Muscle layer of colon (tissue), 2 donors: ENCODE measurements at regions not wholly inside any gene's neighbourhood (a gene's known extent, or its start where the extent isn't known, plus 50 kb on each side); places are given as distances from the start of the nearest gene placed in this dataset.

Source experiments
- H3K27ac ChIP-seq: one replicate; pipeline ENCODE4 v1.7.0; 2013; ENCODE audit warnings: low read depth, mild to moderate bottlenecking, low read length, moderate library complexity
- H3K27me3 ChIP-seq, 2 donors: one replicate each; pipeline ENCODE4 v1.7.0; 2013; ENCODE audit warnings: low read length in 2 of 2, mild to moderate bottlenecking in 2 of 2; ENCODE audit not compliant: insufficient read depth in 2 of 2, control insufficient read depth in 1 of 2
- H3K36me3 ChIP-seq: one replicate; pipeline ENCODE4 v1.7.0; 2013; ENCODE audit warnings: mild to moderate bottlenecking, low read length; ENCODE audit not compliant: insufficient read depth
- H3K4me1 ChIP-seq: one replicate; pipeline ENCODE4 v1.7.0; 2013; ENCODE audit warnings: mild to moderate bottlenecking, low read length; ENCODE audit not compliant: insufficient read depth
- H3K4me3 ChIP-seq, 2 donors: one replicate each; pipeline ENCODE4 v1.7.0; 2013; ENCODE audit warnings: low read length in 2 of 2, low read depth in 1 of 2, mild to moderate bottlenecking in 1 of 2, moderate library complexity in 1 of 2
- H3K9ac ChIP-seq: one replicate; pipeline ENCODE4 v1.7.0; 2013; ENCODE audit warnings: low read length
- H3K9me3 ChIP-seq: one replicate; pipeline ENCODE4 v1.7.0; 2013; ENCODE audit warnings: mild to moderate bottlenecking, low read length
- donor health status: abdominal sarcoma.
- donor health status: Adenocarcinoma of cecum.

DNA sequence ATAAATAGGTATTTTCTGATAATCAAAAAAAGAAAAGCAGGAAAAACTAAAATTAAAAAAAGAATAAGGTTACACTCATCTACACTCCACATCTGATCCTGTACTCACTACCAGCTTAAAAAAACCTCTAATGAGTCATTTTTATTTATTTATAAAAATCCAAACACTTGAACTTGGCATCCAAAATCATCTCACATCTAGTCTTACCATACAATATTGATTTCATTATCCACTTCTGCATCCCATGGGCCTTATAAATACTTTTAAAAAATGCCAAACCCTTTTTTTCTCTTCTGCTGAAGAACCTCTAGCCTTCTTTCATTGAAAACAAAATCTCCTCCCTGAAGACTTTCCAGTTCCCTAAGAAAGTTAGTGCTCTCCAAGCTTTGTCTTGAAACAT is 109.7 kb downstream of the TMTC3 start:
- Histone ChIP-seq H3K4me1 (peaks cover 21% of the 10 kb centered on the region), H3K4me3 (no peak overlapping the region), H3K9ac (no peak overlapping the region), H3K27ac (no peak overlapping the region), H3K27me3 (no peaks in the 10 kb centered on the region), H3K9me3 (no peaks in the 10 kb centered on the region), H3K36me3 (no peaks in the 10 kb centered on the region)

DNA sequence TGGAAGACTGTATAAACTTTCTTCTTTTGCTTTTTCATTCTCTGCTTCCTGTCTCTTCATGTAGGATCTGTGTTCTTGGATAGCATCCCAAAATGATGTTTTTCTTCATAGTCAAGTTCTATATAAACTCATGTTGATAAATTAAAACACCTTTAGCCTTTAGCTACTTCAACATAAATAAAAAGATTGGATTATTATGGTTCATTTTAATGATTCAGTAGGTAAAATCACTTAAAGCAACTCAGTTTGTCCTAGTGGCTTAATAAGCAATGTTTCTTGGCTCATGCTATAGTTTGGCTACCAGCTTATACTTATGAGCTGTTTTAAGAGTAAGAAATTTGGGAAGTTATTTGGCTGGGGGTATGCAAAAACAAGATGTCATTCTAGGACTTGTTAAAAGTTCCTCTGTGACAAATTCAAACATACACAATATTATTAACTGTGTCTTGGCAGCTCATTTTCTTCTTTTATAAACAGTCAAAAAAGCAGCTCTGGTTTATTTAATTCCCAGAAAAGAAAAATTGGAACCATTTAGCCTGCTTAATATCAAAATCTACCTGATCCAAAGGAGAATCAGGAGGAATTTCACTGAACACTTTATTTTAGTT is 111.4 kb downstream of the TMTC3 start:
- Histone ChIP-seq H3K27me3 (no peaks in the 10 kb centered on the region), H3K4me1 (peaks cover 23% of the 10 kb centered on the region), H3K36me3 (no peaks in the 10 kb centered on the region), H3K9ac (no peak overlapping the region), H3K27ac (peak overlapping the region; percentile 73), H3K4me3 (no peak overlapping the region), H3K9me3 (no peaks in the 10 kb centered on the region)

GRCh38 chr12:88255224-88255623 is 113.1 kb downstream of the TMTC3 start:
- H3K4me1 ChIP-seq: peaks cover 26% of the 10 kb centered on the region
- no peaks in the 10 kb centered on the region for H3K9me3 ChIP-seq
- no peaks in the 10 kb centered on the region for H3K27me3 ChIP-seq
- no peak overlapping the region for H3K27ac ChIP-seq
- H3K9ac ChIP-seq: no peak overlapping the region
- no peak overlapping the region for H3K4me3 ChIP-seq
- no peaks in the 10 kb centered on the region for H3K36me3 ChIP-seq

DNA sequence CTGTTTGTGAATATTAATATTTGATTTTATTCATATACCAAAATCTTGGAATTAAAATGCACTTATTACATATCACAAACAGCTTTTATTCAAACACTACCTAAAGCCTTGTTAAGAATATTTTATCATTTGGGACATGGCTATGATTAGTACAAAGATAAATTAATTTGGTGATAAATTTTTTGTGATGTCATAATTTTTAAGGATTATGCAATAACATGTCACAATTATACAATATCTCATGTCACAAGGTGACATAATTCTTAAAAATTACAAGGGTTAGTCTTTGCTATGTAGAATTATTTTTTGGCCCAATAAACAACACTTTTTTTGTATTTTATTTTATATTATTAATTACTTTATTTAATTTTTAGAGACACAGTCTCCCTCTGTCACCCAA is 113.7 kb downstream of the TMTC3 start:
- no peaks in the 10 kb centered on the region for H3K27me3 ChIP-seq
- H3K36me3 ChIP-seq: no peaks in the 10 kb centered on the region
- no peaks in the 10 kb centered on the region for H3K9me3 ChIP-seq
- H3K4me1 ChIP-seq: peaks cover 26% of the 10 kb centered on the region
- H3K27ac ChIP-seq: no peak overlapping the region
- H3K4me3 ChIP-seq: no peak overlapping the region
- no peak overlapping the region for H3K9ac ChIP-seq

- H3K27me3 ChIP-seq: no peaks in the 10 kb centered on the region
- peak overlapping the region; percentile 58 for H3K27ac ChIP-seq
- no peaks in the 10 kb centered on the region for H3K36me3 ChIP-seq
- no peak overlapping the region for H3K4me3 ChIP-seq
- no peaks in the 10 kb centered on the region for H3K9me3 ChIP-seq
- H3K9ac ChIP-seq: no peak overlapping the region
- peaks cover 13% of the 10 kb centered on the region for H3K4me1 ChIP-seq
Measured at GRCh38 chr12:88258396-88258795, 116.3 kb downstream of the TMTC3 start.

GRCh38 chr12:88266806-88267360 is 124.8 kb downstream of the TMTC3 start:
- H3K36me3 ChIP-seq: no peaks in the 10 kb centered on the region
- no peaks in the 10 kb centered on the region for H3K9me3 ChIP-seq
- peaks cover 14% of the 10 kb centered on the region for H3K4me1 ChIP-seq
- H3K9ac ChIP-seq: no peak overlapping the region
- H3K27ac ChIP-seq: peak overlapping the region; percentile 22
- no peak overlapping the region for H3K4me3 ChIP-seq
- H3K27me3 ChIP-seq: no peaks in the 10 kb centered on the region

DNA sequence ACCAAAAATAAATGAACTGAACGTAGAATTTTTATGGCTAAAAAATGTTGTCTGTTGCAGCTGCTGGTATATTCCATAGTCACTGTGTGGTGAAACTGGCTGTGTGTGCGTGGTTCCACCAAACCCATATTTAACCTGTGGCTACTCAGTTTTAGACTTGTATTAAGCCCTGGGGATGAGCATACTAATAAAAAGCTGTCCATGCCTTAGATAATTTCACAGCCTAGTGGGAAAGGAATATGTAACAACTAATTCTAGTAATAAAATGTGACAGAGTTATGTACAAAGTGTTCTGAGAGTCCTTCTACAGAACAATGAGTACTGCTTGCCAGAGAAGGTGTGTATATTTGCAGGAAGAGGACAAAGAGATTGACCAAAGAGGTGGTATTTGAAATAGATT is 125.5 kb downstream of the TMTC3 start:
- peaks cover 14% of the 10 kb centered on the region for H3K4me1 ChIP-seq
- peak overlapping the region; percentile 37 for H3K27ac ChIP-seq
- H3K27me3 ChIP-seq: no peaks in the 10 kb centered on the region
- no peak overlapping the region for H3K9ac ChIP-seq
- no peaks in the 10 kb centered on the region for H3K9me3 ChIP-seq
- H3K4me3 ChIP-seq: no peak overlapping the region
- no peaks in the 10 kb centered on the region for H3K36me3 ChIP-seq

DNA sequence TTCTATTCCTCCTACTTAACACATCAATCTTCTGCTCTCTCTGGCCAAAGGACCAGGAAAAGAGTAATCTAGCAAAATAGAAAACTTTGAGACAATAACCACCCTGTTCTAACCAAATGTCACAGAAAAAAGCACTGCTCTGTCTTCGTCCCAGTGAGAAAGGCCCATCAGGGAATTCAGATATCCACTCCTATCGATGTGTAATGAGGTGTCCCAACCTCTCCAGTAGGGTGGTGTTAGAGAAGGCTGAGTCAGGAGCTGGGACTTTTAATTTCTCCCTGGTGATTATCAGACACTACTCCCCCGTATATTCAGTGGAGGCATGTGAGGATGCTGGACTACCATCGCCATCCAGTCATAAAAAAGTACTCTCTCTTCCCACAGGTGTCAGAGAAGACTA is 130.3 kb downstream of the TMTC3 start:
- H3K4me1 ChIP-seq: peaks cover 4% of the 10 kb centered on the region
- H3K9ac ChIP-seq: no peak overlapping the region
- no peaks in the 10 kb centered on the region for H3K9me3 ChIP-seq
- H3K27me3 ChIP-seq: no peaks in the 10 kb centered on the region
- no peak overlapping the region for H3K27ac ChIP-seq
- no peaks in the 10 kb centered on the region for H3K36me3 ChIP-seq
- H3K4me3 ChIP-seq: no peak overlapping the region

DNA sequence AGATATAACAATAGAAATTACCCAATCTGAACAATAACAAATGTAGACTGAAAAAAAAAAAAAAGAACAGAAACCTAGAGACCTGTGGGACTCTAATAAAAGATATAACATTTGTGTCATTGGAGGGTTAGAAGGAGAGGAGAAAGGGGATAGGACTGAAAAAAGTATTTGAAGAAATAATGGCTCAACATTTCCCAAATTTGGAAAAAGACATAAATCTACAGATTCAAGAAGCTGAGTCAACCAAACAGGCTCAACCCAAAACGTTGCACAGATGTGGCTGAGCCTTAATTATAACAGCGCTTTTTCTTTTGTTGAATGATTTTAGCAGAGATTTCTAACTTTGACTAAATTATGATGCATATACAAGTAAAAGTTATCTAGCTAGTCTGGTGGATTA is 131.3 kb downstream of the TMTC3 start:
- H3K4me1 ChIP-seq: no peaks in the 10 kb centered on the region
- no peaks in the 10 kb centered on the region for H3K36me3 ChIP-seq
- no peak overlapping the region for H3K9ac ChIP-seq
- no peaks in the 10 kb centered on the region for H3K27me3 ChIP-seq
- no peak overlapping the region for H3K4me3 ChIP-seq
- H3K27ac ChIP-seq: no peak overlapping the region
- no peaks in the 10 kb centered on the region for H3K9me3 ChIP-seq

- H3K9ac ChIP-seq: no peak overlapping the region
- no peaks in the 10 kb centered on the region for H3K9me3 ChIP-seq
Measured at GRCh38 chr12:88273875-88274274, 131.8 kb downstream of the TMTC3 start.

GRCh38 chr12:88291498-88292131 is 149.5 kb downstream of the TMTC3 start:
- Histone ChIP-seq H3K4me1 (no peaks in the 10 kb centered on the region), H3K36me3 (no peaks in the 10 kb centered on the region), H3K9ac (no peak overlapping the region), H3K9me3 (no peaks in the 10 kb centered on the region), H3K27me3 (no peaks in the 10 kb centered on the region), H3K27ac (no peak overlapping the region), H3K4me3 (no peak overlapping the region)

More at GRCh38 chr12:88273875-88274274, 131.8 kb downstream of the TMTC3 start:
- no peak overlapping the region for H3K4me3 ChIP-seq
- no peak overlapping the region for H3K27ac ChIP-seq
- no peaks in the 10 kb centered on the region for H3K36me3 ChIP-seq
- no peaks in the 10 kb centered on the region for H3K27me3 ChIP-seq
- no peaks in the 10 kb centered on the region for H3K4me1 ChIP-seq
